ENCODE measurements at regions not wholly inside any gene's neighbourhood (a gene's known extent, or its start where the extent isn't known, plus 50 kb on each side); places are given as distances from the start of the nearest gene placed in this dataset.

DNA sequence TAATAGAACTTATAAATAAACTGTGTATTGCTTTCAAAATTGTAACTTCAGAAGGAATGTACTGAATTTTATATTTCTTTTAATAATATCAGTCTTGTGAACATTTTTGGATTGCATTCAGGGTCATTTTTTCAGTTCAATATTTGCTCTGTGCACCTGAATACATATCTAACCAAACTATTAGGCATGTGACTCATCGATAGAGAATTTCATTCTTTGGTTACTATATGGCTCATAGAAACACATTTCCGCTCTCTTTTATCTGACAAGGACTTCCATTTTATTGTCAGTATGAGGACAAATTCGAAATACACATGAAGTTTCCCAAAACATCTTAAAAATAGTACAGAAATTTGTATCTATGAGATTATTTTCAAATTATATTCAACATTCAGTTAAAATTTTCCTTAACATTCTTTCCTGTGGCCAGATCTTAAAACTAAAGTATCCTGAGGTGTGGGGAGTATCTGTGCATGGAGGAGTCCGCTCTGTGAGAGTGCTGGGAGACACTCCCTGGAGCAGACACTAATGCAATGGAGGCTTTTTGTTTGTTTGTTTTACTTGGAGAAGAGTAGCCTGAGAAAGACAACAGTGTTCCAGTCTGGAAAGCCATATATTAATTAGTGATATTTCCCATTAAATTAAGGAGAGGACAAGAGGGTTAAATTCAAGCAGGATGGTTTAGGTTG, 483.6 kb downstream of the PCDH20 start:
- Histone ChIP-seq H3K36me3 (no peaks in the 10 kb centered on the region), H3K4me3 (no peak overlapping the region), H3K9me3 (no peaks in the 10 kb centered on the region), H3K27me3 (no peaks in the 10 kb centered on the region)
- no peak for DNase-seq

GRCh38 chr13:60925686-60926085, 490.0 kb downstream of the PCDH20 start:
- no peak overlapping the region for H3K4me3 ChIP-seq
- DNase-seq = no peak
- H3K27me3 ChIP-seq = no peaks in the 10 kb centered on the region
- H3K9me3 ChIP-seq = no peaks in the 10 kb centered on the region
- H3K36me3 ChIP-seq = no peaks in the 10 kb centered on the region

- no peaks in the 10 kb centered on the region for H3K36me3 ChIP-seq
- no peak for DNase-seq
- H3K9me3 ChIP-seq = no peaks in the 10 kb centered on the region
- no peak overlapping the region for H3K4me3 ChIP-seq
- H3K27me3 ChIP-seq = no peaks in the 10 kb centered on the region
These were observed 490.8 kb downstream of the PCDH20 start for GRCh38 chr13:60924856-60925255.

- H3K4me3 ChIP-seq = no peak overlapping the region
- no peak for DNase-seq
- H3K27me3 ChIP-seq = no peaks in the 10 kb centered on the region
- H3K36me3 ChIP-seq = no peaks in the 10 kb centered on the region
- H3K9me3 ChIP-seq = no peaks in the 10 kb centered on the region
These were observed 492.9 kb downstream of the PCDH20 start for GRCh38 chr13:60922576-60923231.

DNA sequence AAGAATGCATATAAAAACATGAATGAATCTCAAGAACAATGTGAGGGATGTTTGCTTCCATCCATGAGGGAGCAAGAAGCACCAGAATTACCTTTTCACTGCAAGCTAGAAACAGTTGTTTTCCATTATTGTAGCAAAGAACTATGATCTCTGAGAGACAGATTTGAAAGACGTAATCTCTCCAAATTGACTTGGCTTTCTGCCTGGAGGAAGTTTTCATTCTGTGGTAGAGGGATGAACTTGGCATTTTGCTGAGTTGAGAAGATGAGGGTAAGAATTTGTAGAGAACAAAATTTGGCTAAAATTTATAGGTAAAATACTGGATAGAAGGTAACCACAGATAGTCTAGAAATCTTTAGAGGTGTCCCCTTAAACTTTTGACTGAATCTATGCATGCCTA, 496.8 kb downstream of the TDRD3 start:
- no peaks in the 10 kb centered on the region for H3K9me3 ChIP-seq
- DNase-seq = no peak
- no peak overlapping the region for H3K4me3 ChIP-seq
- H3K36me3 ChIP-seq = no peaks in the 10 kb centered on the region
- H3K27me3 ChIP-seq = no peaks in the 10 kb centered on the region

DNA sequence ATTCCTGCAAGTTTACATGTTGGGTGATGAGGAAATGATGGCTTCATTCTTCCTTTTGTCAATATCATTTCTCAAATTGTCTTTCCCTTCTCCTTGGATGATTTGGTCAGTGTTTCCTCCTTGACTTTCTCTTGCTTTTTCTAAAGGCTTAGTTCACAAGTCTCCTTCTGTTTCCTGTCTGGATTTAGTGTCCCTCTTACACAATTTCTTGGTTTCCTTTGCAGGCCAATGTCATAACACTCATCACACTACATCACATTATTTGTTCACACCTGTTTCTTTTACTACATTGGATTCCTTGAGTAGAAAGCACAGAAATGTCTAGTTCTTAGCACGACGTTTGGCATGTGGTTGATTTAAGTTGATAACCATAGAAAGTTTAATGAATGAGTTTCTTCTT, 490.7 kb downstream of the TDRD3 start:
- no peak for DNase-seq
- Histone ChIP-seq H3K27me3 (no peaks in the 10 kb centered on the region), H3K36me3 (no peaks in the 10 kb centered on the region), H3K4me3 (no peak overlapping the region), H3K9me3 (no peaks in the 10 kb centered on the region)

DNA sequence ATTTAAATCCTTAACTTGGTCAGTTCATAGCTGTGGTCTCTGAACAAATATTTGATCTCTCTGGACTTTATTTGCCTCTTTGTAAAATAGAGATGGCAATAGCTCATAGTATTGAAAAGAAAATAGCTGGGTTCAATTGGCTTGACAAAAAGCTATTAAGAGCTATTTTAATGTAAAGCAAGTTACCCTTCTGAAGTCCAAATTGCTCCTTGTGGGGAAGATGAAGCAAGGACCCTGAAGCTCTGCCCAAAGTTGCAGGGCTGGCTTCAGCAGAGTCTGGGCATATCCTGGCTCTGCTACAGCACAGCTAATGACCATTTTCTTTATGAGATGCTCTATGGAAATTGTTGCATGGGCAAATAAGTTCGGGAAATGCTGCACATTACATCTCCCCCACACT, 484.5 kb downstream of the TDRD3 start:
- DNase-seq = no peak

DNA sequence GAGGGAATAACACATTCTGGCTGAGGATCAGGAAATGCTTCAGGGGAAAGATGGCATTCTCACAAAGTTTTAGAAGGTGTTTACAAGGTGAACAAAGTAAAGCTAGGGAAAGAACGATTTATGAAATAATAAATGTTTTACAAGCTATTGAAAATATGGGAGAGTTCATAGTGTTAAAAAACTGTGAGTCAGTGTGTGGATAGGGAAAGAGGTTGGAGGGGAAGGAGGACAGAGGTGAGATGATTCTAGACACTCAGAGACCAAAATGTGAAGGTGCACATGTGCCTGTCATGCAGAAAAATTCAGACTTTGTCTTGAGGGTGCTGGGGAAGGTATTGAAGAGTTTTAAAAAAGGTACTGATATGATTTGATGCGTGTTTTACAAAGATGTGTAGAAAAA, 476.1 kb downstream of the TDRD3 start:
- no peaks in the 10 kb centered on the region for H3K27me3 ChIP-seq
- no peak overlapping the region for H3K4me3 ChIP-seq
- H3K9me3 ChIP-seq = no peaks in the 10 kb centered on the region
- no peak for DNase-seq
- H3K36me3 ChIP-seq = no peaks in the 10 kb centered on the region

More for the DNA sequence above, 484.5 kb downstream of the TDRD3 start:
- H3K36me3 ChIP-seq = no peaks in the 10 kb centered on the region
- no peaks in the 10 kb centered on the region for H3K9me3 ChIP-seq
- no peak overlapping the region for H3K4me3 ChIP-seq
- H3K27me3 ChIP-seq = no peaks in the 10 kb centered on the region

GRCh38 chr13:60869941-60870613, 473.1 kb downstream of the TDRD3 start:
- Histone ChIP-seq H3K9me3 (no peaks in the 10 kb centered on the region), H3K4me3 (no peak overlapping the region), H3K36me3 (no peaks in the 10 kb centered on the region), H3K27me3 (no peaks in the 10 kb centered on the region)
- no peak for DNase-seq

DNA sequence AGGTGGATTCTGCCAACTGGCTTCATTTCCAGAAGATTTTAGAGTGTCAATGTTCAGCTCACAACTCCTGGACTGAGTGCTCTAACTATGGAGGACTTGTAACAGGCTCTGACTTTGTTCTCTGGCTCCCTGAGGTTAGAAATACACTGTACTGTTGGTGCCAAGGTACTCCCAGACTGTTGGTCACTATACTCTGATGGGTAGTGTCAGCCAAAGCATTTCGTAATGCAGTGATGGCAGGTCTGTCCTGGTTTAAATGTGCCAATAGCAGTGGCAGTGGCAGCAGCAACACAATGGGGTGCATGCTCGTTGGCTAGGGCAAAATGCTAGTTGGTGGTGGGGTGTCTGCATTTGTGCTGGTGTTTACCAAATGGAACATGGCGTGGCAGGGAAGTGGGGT, 472.2 kb downstream of the TDRD3 start:
- no peak for DNase-seq
- Histone ChIP-seq H3K36me3 (no peaks in the 10 kb centered on the region), H3K27me3 (no peaks in the 10 kb centered on the region), H3K4me3 (no peak overlapping the region), H3K9me3 (no peaks in the 10 kb centered on the region)

- H3K36me3 ChIP-seq = no peaks in the 10 kb centered on the region
- H3K9me3 ChIP-seq = no peaks in the 10 kb centered on the region
- no peaks in the 10 kb centered on the region for H3K27me3 ChIP-seq
- no peak overlapping the region for H3K4me3 ChIP-seq
- no peak for DNase-seq
These were observed 465.0 kb downstream of the TDRD3 start for GRCh38 chr13:60862036-60862435.

DNA sequence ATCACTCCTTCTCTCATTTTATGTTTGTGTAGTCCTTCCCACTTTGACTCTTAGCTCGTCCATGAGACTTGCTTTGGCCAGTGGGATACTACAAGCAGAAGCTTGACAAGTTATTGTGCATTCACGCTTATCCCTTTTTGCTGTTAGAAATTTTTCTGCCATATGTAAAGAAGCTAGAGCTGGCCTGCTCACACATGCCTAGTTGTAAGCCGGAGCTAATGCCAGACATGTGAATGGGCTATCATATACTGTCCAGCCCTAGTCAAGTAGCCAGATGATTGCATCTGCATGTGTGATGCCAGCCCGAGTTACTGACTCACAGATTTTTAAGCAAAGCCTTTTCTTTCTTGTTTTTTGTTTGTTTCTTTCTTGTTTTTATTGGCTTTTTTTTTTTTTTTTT, 460.7 kb downstream of the TDRD3 start:
- Histone ChIP-seq H3K36me3 (no peaks in the 10 kb centered on the region), H3K9me3 (no peaks in the 10 kb centered on the region), H3K27me3 (no peaks in the 10 kb centered on the region), H3K4me3 (no peak overlapping the region)
- DNase-seq = no peak

GRCh38 chr13:60852886-60853285, 455.9 kb downstream of the TDRD3 start:
- Histone ChIP-seq H3K27me3 (no peaks in the 10 kb centered on the region), H3K36me3 (no peaks in the 10 kb centered on the region), H3K9me3 (no peaks in the 10 kb centered on the region), H3K4me3 (no peak overlapping the region)
- no peak for DNase-seq

DNA sequence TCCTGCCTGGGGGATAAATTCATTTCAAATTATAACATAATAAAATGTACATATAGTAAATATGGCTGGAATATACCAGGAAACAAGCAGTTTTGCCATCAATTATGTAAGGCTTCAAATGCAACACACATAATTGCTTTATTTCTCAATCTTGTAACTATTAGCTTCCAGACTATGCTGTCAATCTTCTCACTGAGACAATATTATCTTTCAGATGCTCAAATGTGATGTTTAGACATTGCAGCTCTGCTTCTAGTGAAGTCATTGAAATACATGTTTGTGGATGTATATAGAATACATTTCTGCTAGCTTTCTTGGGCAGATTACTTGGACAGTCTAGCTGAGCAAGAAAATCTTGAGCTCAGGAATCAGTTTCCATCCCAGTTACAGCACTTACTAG, 454.4 kb downstream of the TDRD3 start:
- H3K36me3 ChIP-seq = no peaks in the 10 kb centered on the region
- no peak overlapping the region for H3K4me3 ChIP-seq
- DNase-seq = no peak
- H3K27me3 ChIP-seq = no peaks in the 10 kb centered on the region
- no peaks in the 10 kb centered on the region for H3K9me3 ChIP-seq

GRCh38 chr13:60850526-60850925, 453.5 kb downstream of the TDRD3 start:
- no peaks in the 10 kb centered on the region for H3K27me3 ChIP-seq
- DNase-seq = no peak
- no peaks in the 10 kb centered on the region for H3K9me3 ChIP-seq
- H3K36me3 ChIP-seq = no peaks in the 10 kb centered on the region
- H3K4me3 ChIP-seq = no peak overlapping the region

DNA sequence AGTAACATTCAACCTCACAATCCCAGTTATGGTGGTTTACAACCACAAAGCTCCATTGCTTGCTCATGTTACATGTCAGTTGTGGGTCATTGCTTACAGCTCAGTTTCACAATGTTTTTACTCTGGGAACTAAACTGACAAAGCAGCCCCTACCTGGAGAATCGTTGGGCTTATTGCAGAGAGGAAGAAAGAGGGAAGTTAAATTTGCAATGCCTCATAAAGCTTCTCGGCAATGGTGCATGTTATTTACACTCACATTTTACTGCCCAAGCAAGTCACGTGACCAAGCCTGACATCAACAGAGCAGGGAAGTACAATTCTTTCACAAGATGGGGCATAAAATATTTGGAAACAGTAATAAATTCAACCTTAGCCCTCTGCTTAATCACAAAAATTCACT, 441.6 kb downstream of the TDRD3 start:
- H3K36me3 ChIP-seq = no peaks in the 10 kb centered on the region
- no peaks in the 10 kb centered on the region for H3K9me3 ChIP-seq
- DNase-seq = no peak
- no peaks in the 10 kb centered on the region for H3K27me3 ChIP-seq
- H3K4me3 ChIP-seq = no peak overlapping the region

GRCh38 chr13:60837806-60838205, 440.8 kb downstream of the TDRD3 start:
- no peaks in the 10 kb centered on the region for H3K9me3 ChIP-seq
- H3K27me3 ChIP-seq = no peaks in the 10 kb centered on the region

GRCh38 chr13:60836821-60837220, 439.8 kb downstream of the TDRD3 start:
- no peaks in the 10 kb centered on the region for H3K9me3 ChIP-seq
- DNase-seq = no peak
- no peaks in the 10 kb centered on the region for H3K27me3 ChIP-seq
- H3K4me3 ChIP-seq = no peak overlapping the region
- H3K36me3 ChIP-seq = no peaks in the 10 kb centered on the region

More at GRCh38 chr13:60837806-60838205, 440.8 kb downstream of the TDRD3 start:
- no peak overlapping the region for H3K4me3 ChIP-seq
- no peaks in the 10 kb centered on the region for H3K36me3 ChIP-seq
- no peak for DNase-seq
